HEK293 (cell line): ENCODE measurements at regions not wholly inside any gene's neighbourhood (a gene's known extent, or its start where the extent isn't known, plus 50 kb on each side); places are given as distances from the start of the nearest gene placed in this dataset.
A peak's percentile ranks its signal among the peaks of the same experiment; 100 is the strongest.

Experiments
- CTCF ChIA-PET: fragments of 350-600 bp; formaldehyde crosslinking; extraction: SDS; loops from one replicate; lab custom pipeline; 2021; ENCODE audit warnings: antibody characterized with exemption; lab: Yijun Ruan, JAX
- POLR2A ChIA-PET: fragments of 300-600 bp; formaldehyde crosslinking; extraction: SDS; loops from one replicate; lab custom pipeline; 2020; ENCODE audit warnings: antibody characterized with exemption, inconsistent platforms; lab: Yijun Ruan, JAX
- H3K27ac ChIP-seq: fragments of 200-500 bp; sonication (Bioruptor generic); 2 replicates; pipeline ENCODE4 v1.5.1; 2014; ENCODE audit warnings: low read depth, low read length, control low read depth, inconsistent platforms; ENCODE audit errors: extremely low read depth
- H3K36me3 ChIP-seq, 2 experiments: fragments of 200-500 bp in 1 of 2; sonication (Bioruptor generic) in 1 of 2; 1 replicate in 1 of 2; 2 replicates in 1 of 2; pipeline ENCODE4 v1.5.1; 2014 to 2017; ENCODE audit warnings: inconsistent platforms in 2 of 2, low read length in 2 of 2; ENCODE audit not compliant: control insufficient read depth in 2 of 2, insufficient read depth in 1 of 2
- H3K4me1 ChIP-seq: fragments of 200-500 bp; sonication (Bioruptor generic); 2 replicates; pipeline ENCODE4 v1.5.1; 2014; ENCODE audit warnings: mild to moderate bottlenecking, low read length, inconsistent platforms; ENCODE audit not compliant: control insufficient read depth, insufficient read depth
- H3K4me3 ChIP-seq: 2 replicates; pipeline ENCODE4 v1.5.1; 2011; ENCODE audit warnings: low read depth, mild to moderate bottlenecking, control low read depth, low read length, moderate library complexity
- H3K9me3 ChIP-seq: fragments of 200-500 bp; sonication (Bioruptor generic); 2 replicates; pipeline ENCODE4 v1.5.1; 2014; ENCODE audit warnings: low read depth, low read length, inconsistent platforms; ENCODE audit not compliant: control insufficient read depth, insufficient read depth
- BCL11B ChIP-seq: fragments of 450-650 bp; formaldehyde crosslinking; IDR thresholded peaks from 2 replicates; pipeline ENCODE4 v1.5.1; 2016; ENCODE audit warnings: low read depth, missing biosample characterization, missing genetic modification characterization
- ELK4 ChIP-seq: IDR thresholded peaks from 2 replicates; pipeline ENCODE4 v1.6.1; 2011; ENCODE audit warnings: mild to moderate bottlenecking, low read depth, low read length, borderline replicate concordance
- KLF10 ChIP-seq: fragments of 450-650 bp; IDR thresholded peaks from 2 replicates; pipeline ENCODE4 v1.5.1; 2018; ENCODE audit warnings: missing biosample characterization, mild to moderate bottlenecking, missing genetic modification characterization
- MEIS1 ChIP-seq: sonication (generic); formaldehyde crosslinking; IDR thresholded peaks from 2 replicates; pipeline ENCODE4 v1.8.1; 2022; ENCODE audit warnings: missing genetic modification reagents, mild to moderate bottlenecking, borderline replicate concordance
- SALL2 ChIP-seq: fragments of 450-650 bp; formaldehyde crosslinking; IDR thresholded peaks from 2 replicates; pipeline ENCODE4 v1.5.0; 2017; ENCODE audit warnings: missing biosample characterization, mild to moderate bottlenecking, missing genetic modification characterization, borderline replicate concordance
- SP2 ChIP-seq: fragments of 450-650 bp; formaldehyde crosslinking; IDR thresholded peaks from 2 replicates; pipeline ENCODE4 v1.5.1; 2016; ENCODE audit warnings: missing biosample characterization, missing genetic modification characterization
- WT1 ChIP-seq: fragments of 450-650 bp; formaldehyde crosslinking; IDR thresholded peaks from 2 replicates; pipeline ENCODE4 v1.5.1; 2016; ENCODE audit warnings: missing biosample characterization, missing genetic modification characterization
- YY1 ChIP-seq: fragments of 450-650 bp; formaldehyde crosslinking; IDR thresholded peaks from 2 replicates; pipeline ENCODE4 v1.5.1; 2018; ENCODE audit warnings: missing biosample characterization, missing genetic modification characterization
- ZBTB11 ChIP-seq: fragments of 450-650 bp; formaldehyde crosslinking; conservative IDR thresholded peaks from 2 replicates; pipeline ENCODE4 v1.5.1; 2016; ENCODE audit warnings: low read depth, missing biosample characterization, missing genetic modification characterization
- ZBTB20 ChIP-seq: fragments of 450-650 bp; formaldehyde crosslinking; IDR thresholded peaks from 2 replicates; pipeline ENCODE4 v1.5.1; 2016; ENCODE audit warnings: missing biosample characterization, missing genetic modification characterization
- ZBTB8A ChIP-seq: fragments of 450-650 bp; formaldehyde crosslinking; IDR thresholded peaks from 2 replicates; pipeline ENCODE4 v1.5.1; 2016; ENCODE audit warnings: missing biosample characterization, missing genetic modification characterization
- ZNF112 ChIP-seq: fragments of 450-650 bp; formaldehyde crosslinking; IDR thresholded peaks from 2 replicates; pipeline ENCODE4 v1.5.0; 2017; ENCODE audit warnings: missing biosample characterization, missing genetic modification characterization
- ZNF121 ChIP-seq: fragments of 450-650 bp; formaldehyde crosslinking; IDR thresholded peaks from 2 replicates; pipeline ENCODE4 v1.5.1; 2016; ENCODE audit warnings: missing biosample characterization, missing genetic modification characterization
- ZNF16 ChIP-seq: fragments of 450-650 bp; formaldehyde crosslinking; IDR thresholded peaks from 2 replicates; pipeline ENCODE4 v1.5.1; 2016; ENCODE audit warnings: low read depth, missing biosample characterization, missing genetic modification characterization
- ZNF174 ChIP-seq: fragments of 450-650 bp; formaldehyde crosslinking; IDR thresholded peaks from 2 replicates; pipeline ENCODE4 v1.5.0; 2017; ENCODE audit warnings: missing biosample characterization, mild to moderate bottlenecking, missing genetic modification characterization
- ZNF239 ChIP-seq: fragments of 450-650 bp; formaldehyde crosslinking; IDR thresholded peaks from 2 replicates; pipeline ENCODE4 v1.5.1; 2016; ENCODE audit warnings: missing biosample characterization, missing genetic modification characterization
- ZNF341 ChIP-seq: fragments of 450-650 bp; formaldehyde crosslinking; IDR thresholded peaks from 2 replicates; pipeline ENCODE4; 2016; ENCODE audit warnings: low read depth, missing biosample characterization, missing genetic modification characterization
- ZNF362 ChIP-seq: fragments of 450-650 bp; formaldehyde crosslinking; IDR thresholded peaks from 2 replicates; pipeline ENCODE4 v1.5.1; 2016; ENCODE audit warnings: missing biosample characterization, missing genetic modification characterization
- ZNF501 ChIP-seq: fragments of 450-650 bp; formaldehyde crosslinking; IDR thresholded peaks from 2 replicates; pipeline ENCODE4 v1.5.1; 2016; ENCODE audit warnings: missing biosample characterization, missing genetic modification characterization
- ZNF514 ChIP-seq: fragments of 450-650 bp; formaldehyde crosslinking; IDR thresholded peaks from 2 replicates; pipeline ENCODE4 v1.5.1; 2016; ENCODE audit warnings: missing biosample characterization, missing genetic modification characterization
- ZNF549 ChIP-seq: fragments of 450-650 bp; IDR thresholded peaks from 2 replicates; pipeline ENCODE4 v1.5.1; 2018; ENCODE audit warnings: missing biosample characterization, missing genetic modification characterization, mild to moderate bottlenecking, inconsistent platforms, moderate library complexity
- ZNF555 ChIP-seq: fragments of 450-650 bp; formaldehyde crosslinking; conservative IDR thresholded peaks from 2 replicates; pipeline ENCODE4 v1.5.1; 2017; ENCODE audit warnings: missing biosample characterization, mild to moderate bottlenecking, missing genetic modification characterization, inconsistent platforms
- ZNF639 ChIP-seq: fragments of 450-650 bp; formaldehyde crosslinking; IDR thresholded peaks from 2 replicates; pipeline ENCODE4 v1.5.1; 2016; ENCODE audit warnings: missing biosample characterization, missing genetic modification characterization
- ZNF660 ChIP-seq: fragments of 450-650 bp; IDR thresholded peaks from 2 replicates; pipeline ENCODE4 v1.5.1; 2018; ENCODE audit warnings: missing biosample characterization, mild to moderate bottlenecking, missing genetic modification characterization
- ZNF768 ChIP-seq: fragments of 450-650 bp; formaldehyde crosslinking; IDR thresholded peaks from 2 replicates; pipeline ENCODE4 v1.5.1; 2018; ENCODE audit warnings: missing biosample characterization, mild to moderate bottlenecking, missing genetic modification characterization
- TF ChIP-seq, protein P1 (sequence below): fragments of 450-650 bp; formaldehyde crosslinking; IDR thresholded peaks from 2 replicates; pipeline ENCODE4 v1.5.1; 2017; ENCODE audit warnings: missing biosample characterization, missing genetic modification characterization

DNA sequence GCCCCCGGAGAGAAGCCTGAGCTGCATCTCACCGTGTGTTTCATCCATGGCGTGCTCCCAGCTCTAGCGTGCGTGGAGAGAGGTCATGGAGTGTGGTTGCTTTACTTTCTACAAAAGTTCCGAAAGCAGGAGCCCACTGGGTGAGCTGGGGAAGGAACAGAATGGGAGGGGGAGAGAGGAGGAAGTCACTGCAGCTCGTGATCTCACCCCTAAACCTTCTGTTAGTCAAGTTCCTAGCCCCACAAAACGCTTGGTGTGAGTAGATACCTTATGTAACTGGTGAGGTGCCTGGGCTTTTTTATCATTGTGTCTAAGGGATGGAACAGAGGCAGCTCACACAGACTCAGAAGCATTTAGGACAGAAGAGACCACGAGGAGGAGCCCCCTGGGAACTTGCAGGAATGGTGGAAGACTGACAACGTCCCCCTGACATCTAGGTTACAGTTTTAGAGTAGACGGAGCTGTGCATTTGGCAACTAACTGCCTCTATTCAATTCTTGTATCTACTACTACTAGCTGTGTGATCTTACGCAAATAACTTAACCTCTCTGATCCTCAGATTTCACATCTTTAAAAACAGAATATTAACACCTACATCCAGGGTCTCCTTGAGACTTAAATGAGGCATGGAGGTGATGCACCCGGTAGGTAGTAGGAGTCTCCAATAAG lies 123.3 kb downstream of the ARL4C start:
- H3K27ac ChIP-seq = no peak overlapping the region
- H3K36me3 ChIP-seq = no peaks in the 10 kb centered on the region
- H3K9me3 ChIP-seq = no peaks in the 10 kb centered on the region
- POLR2A ChIA-PET = no interaction called here
- peaks cover under 1% of the 10 kb centered on the region for H3K4me1 ChIP-seq
- no peak for TF ChIP-seq BCL11B
- peak; percentile 50; the same call in 1 of the 2 replicates for TF ChIP-seq ZNF768 (tag by site-specific recombination)
- TF ChIP-seq ZNF660 (tag by site-specific recombination) = no peak
- TF ChIP-seq, all 188 proteins: peak for 1
- H3K4me3 ChIP-seq = no peak overlapping the region
- CTCF ChIA-PET = interaction anchor here (0.6 kb wide), 1 partner anchor 50 kb away, joined by 3 read pairs; no protein-coding TSS in a partner anchor

DNA sequence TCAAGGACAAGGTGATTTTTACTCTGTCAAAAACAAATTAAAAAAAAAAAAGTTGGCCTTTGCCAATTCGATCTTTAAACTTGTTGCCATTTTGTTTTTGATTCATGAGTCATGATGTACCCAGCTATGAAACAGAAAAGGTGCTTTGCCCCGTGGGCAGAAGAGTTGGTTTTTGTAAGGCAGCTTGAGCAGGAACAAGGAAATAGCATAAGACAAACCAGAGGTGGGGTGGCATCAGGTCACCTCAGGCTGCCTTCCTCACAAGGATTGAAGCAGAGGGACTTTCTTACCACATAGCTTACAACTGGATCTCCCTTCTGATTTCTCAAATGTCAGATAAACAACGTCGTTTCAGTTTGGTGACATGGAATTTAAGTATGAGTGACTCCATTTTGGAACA lies 123.8 kb downstream of the ARL4C start:
- Histone ChIP-seq H3K9me3 (no peaks in the 10 kb centered on the region), H3K36me3 (no peaks in the 10 kb centered on the region), H3K4me3 (no peak overlapping the region), H3K4me1 (peaks cover 6% of the 10 kb centered on the region), H3K27ac (no peak overlapping the region)
- POLR2A ChIA-PET = no interaction called here
- TF ChIP-seq YY1 (tag by site-specific recombination) = no peak
- TF ChIP-seq ZNF121 (tag by site-specific recombination) = no peak
- no peak for TF ChIP-seq ZNF341
- TF ChIP-seq SALL2 (tag by site-specific recombination) = no peak
- no peak for TF ChIP-seq ZNF501 (tag by site-specific recombination)
- TF ChIP-seq ZNF514 (tag by site-specific recombination) = no peak
- no peak for TF ChIP-seq ZNF639 (tag by site-specific recombination)
- no peak for TF ChIP-seq ZNF16
- no peak for TF ChIP-seq ZBTB20 (tag by site-specific recombination)
- no peak for TF ChIP-seq ZNF112 (tag by site-specific recombination)
- TF ChIP-seq ZNF174 = no peak
- TF ChIP-seq WT1 (tag by site-specific recombination) = no peak
- no peak for TF ChIP-seq ELK4
- TF ChIP-seq ZNF555 (tag by site-specific recombination) = no peak
- no peak for TF ChIP-seq ZNF768 (tag by site-specific recombination)
- TF ChIP-seq ZNF362 (tag by site-specific recombination) = no peak
- no peak for TF ChIP-seq KLF10 (tag by site-specific recombination)
- CTCF ChIA-PET = no interaction called here

DNA sequence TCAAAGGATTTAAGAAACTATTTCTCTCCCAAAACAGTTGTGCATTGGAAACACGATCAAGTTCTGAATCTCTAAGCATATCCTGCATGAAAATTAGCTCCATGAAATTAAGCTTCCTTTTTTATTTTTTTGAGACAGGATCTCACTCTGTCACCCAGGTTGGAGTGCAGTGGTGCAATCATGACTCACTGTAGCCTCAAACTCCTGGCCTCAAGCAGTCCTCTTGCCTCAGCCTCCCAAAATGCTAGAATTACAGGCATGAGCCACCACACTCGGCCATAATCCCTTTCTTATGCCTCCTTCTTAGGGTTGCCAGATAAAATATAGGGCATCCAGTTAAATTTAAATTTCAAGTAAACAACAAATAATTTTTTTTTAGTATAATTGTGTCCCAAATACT lies 124.4 kb downstream of the ARL4C start:
- ChIA-PET CTCF (no interaction called here), POLR2A (no interaction called here)
- Histone ChIP-seq H3K4me3 (no peak overlapping the region), H3K9me3 (no peaks in the 10 kb centered on the region), H3K36me3 (no peaks in the 10 kb centered on the region), H3K27ac (no peak overlapping the region), H3K4me1 (peaks cover 12% of the 10 kb centered on the region)
- no peak for TF ChIP-seq MEIS1 (CRISPR knock-in tag)
- TF ChIP-seq, protein P1, sequence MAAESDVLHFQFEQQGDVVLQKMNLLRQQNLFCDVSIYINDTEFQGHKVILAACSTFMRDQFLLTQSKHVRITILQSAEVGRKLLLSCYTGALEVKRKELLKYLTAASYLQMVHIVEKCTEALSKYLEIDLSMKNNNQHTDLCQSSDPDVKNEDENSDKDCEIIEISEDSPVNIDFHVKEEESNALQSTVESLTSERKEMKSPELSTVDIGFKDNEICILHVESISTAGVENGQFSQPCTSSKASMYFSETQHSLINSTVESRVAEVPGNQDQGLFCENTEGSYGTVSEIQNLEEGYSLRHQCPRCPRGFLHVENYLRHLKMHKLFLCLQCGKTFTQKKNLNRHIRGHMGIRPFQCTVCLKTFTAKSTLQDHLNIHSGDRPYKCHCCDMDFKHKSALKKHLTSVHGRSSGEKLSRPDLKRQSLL (tag by site-specific recombination) = no peak
- no peak for TF ChIP-seq ZBTB8A (tag by site-specific recombination)
- TF ChIP-seq ZBTB11 (tag by site-specific recombination) = no peak
- TF ChIP-seq ZNF549 = no peak
- TF ChIP-seq SP2 (tag by site-specific recombination) = no peak
- no peak for TF ChIP-seq ZNF239 (tag by site-specific recombination)
